AG09319 (cell line): ENCODE measurements at regions not wholly inside any gene's neighbourhood (a gene's known extent, or its start where the extent isn't known, plus 50 kb on each side); places are given as distances from the start of the nearest gene placed in this dataset.

ENCODE experiments used
- DNase-seq: peaks from one replicate; pipeline ENCODE4 v3.0.0-alpha.2; 2010; ENCODE audit warnings: low read depth; ENCODE audit errors: extremely low read depth
- TF ChIP-seq, protein P1 (sequence below): IDR thresholded peaks from 2 replicates; pipeline ENCODE4 v1.5.1; 2011; ENCODE audit warnings: low read depth, mild to moderate bottlenecking, inconsistent platforms, low read length, moderate library complexity

DNA sequence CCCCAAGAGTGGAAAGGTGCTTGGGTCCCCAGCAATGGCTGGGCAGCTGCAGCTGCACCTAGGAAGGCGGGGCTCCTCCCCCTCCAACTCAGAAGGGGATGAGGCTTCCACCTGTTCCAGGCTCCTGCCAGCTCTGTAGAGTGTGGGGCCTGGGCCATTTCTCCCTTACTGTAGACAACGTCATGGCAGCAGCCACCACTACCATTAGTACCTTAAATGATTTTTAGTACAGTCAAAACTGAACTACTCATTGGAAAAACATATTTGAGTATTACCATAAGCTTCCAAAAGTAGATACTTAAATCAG, 1274.2 kb upstream of the GBE1 start:
- TF ChIP-seq, protein P1, sequence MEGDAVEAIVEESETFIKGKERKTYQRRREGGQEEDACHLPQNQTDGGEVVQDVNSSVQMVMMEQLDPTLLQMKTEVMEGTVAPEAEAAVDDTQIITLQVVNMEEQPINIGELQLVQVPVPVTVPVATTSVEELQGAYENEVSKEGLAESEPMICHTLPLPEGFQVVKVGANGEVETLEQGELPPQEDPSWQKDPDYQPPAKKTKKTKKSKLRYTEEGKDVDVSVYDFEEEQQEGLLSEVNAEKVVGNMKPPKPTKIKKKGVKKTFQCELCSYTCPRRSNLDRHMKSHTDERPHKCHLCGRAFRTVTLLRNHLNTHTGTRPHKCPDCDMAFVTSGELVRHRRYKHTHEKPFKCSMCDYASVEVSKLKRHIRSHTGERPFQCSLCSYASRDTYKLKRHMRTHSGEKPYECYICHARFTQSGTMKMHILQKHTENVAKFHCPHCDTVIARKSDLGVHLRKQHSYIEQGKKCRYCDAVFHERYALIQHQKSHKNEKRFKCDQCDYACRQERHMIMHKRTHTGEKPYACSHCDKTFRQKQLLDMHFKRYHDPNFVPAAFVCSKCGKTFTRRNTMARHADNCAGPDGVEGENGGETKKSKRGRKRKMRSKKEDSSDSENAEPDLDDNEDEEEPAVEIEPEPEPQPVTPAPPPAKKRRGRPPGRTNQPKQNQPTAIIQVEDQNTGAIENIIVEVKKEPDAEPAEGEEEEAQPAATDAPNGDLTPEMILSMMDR = no peak
- no peak for DNase-seq

DNA sequence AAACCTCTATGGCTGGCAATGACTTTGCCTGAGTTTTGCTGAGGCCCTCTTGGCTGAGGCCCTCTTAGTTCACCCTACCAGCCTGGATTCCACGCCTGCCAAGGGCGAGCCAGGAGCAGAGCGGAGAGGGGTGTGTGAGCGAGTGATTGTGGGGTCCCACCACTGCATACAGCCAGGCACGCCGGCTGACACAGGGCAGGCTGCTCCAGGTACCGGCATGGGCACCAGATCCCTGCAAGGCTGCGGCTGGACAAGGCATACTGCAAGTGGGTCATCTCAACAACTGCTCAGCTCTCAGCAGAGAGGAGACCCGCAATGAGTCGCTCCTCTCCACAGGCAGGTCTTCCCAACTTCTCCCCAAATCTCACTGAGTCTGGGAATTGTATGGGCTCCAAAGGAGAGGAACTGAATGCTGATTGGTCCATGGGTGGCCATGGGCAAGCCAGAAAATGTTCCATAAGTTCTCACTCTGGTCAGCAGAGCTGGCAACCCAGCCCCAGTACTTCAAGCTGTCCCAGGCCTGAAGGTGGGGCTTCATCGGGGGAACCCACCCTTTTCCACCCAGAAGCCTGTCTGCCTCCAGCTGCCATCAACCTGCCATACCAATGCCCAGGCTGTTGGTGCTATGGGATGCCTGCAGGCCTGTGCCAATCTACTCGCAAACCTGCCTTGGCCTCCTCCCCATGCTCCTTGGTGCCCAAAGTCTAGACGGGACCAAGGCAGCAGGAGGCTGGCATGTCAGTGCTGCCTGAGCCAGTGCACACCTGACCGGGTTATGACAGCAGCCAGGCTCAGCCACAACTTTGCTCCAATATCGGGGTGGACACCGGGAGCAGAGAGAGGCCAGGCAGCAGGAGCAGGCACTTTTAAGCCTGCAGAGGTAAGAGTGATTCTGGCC, 1273.6 kb upstream of the GBE1 start:
- no peak for DNase-seq
- TF ChIP-seq, protein P1 = no peak

DNA sequence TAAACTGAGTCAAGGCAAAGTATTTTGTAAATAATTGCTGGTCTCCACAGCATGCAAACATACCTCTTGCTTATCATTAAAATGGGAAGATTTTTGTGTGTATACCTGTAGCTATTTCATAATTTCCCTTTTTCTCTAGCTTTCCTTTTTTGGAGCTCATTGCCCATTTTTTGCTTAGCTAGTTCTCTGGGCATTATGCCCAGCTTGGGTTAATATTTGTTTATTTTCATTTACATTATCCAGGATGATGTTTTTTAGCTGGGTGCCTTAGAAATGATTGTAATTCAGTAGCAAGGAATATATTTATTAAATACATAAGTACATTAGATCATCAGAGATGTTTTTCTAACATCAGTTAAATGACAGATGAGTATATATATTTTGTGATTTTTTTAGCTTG, 1271.7 kb upstream of the GBE1 start:
- DNase-seq = no peak
- TF ChIP-seq, protein P1 = no peak

DNA sequence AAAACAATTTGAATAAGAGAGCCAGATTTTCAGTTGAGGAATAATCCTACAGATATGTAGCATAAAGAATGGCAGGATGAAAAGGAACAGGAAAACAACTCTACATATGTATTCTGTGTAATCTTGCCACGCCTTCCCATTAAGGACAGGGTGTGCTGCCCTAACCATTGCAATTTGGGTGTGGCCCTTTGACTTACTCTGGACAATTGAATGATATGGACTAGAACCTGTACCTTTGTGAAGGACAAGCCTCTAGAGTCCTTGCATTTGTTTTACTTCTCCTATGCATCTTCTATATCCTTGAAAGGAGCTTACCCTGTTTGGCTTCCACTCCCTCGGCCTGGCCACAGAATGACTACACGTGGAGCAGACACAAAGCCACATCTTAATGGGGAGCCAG, 1261.6 kb upstream of the GBE1 start:
- DNase-seq = no peak
- TF ChIP-seq, protein P1 = no peak

DNA sequence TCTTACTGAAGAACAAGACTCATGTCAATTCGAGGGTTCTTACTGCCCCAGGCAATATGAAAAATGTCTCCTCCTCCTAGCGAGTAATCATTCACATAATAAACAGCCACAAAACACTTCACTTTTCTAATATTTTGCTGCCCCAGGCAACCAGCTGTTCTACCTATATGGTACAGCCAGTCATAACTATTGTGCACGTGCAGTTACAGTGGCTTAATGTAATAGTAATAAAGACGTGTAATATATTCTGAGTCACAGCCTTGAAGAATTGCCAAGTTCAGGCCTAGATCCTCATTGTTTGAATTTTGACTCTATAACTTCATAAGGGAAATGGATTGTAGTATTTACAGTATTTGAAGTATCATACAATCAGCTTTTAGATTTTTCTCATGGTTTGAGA, 1250.0 kb upstream of the GBE1 start:
- TF ChIP-seq, protein P1 = no peak
- DNase-seq = no peak

DNA sequence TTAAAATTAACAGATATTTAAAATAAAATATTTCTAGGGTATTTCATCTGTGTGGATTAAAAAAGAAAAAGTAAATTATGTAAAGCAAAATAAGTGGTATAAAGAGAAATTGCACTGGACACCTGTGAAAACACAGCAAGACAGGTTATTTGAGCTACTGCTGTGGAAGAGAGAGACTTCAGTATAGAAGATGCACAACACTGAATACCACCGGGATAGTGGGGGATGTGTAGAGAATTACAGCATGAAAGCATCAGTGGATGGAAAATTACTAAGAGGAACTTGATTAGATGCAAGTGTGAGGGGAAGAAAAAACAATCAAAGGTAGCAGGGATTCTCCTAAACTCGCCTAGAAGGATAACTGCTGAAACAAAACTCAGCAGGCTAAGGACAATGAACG, 1242.5 kb upstream of the GBE1 start:
- no peak for DNase-seq
- TF ChIP-seq, protein P1 = no peak

DNA sequence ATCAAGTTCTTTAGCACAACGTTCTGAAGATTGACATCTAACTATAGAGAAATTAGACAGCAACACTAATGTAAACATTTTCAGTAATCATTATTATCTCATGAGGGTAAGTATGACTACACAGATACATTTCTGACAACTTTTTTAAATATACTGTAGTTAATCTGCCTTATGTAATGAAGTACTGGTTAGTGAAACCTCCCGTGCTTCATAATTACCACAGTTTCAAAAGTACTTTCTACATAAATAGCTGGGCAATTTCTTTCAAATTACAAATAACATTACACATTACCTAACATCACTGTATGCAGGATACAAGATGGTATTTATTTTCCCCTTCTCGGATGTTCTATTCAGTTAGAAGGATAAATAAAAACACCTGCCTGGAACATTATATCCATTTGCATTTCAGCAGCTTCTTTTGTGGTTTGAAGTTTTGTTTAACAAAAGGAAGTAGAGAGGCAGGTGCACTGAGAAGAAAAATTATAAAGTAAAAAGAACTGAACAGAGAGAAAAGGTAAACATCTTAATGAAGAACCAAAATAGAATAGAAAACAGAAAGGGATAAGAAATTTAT, 1241.5 kb upstream of the GBE1 start:
- DNase-seq = no peak
- TF ChIP-seq, protein P1 = no peak
